ENCODE measurements at regions not wholly inside any gene's neighbourhood (a gene's known extent, or its start where the extent isn't known, plus 50 kb on each side); places are given as distances from the start of the nearest gene placed in this dataset.
A peak's percentile ranks its signal among the peaks of the same experiment; 100 is the strongest.

GRCh38 chr1:30294508-30294907 is 428.9 kb downstream of the MATN1 start:
- no peak for DNase-seq (ENCODE audit: low read depth, low spot score)

GRCh38 chr1:30292451-30292850 is 430.9 kb downstream of the MATN1 start:
- no peak for DNase-seq (ENCODE audit: low read depth, low spot score)

- DNase-seq (ENCODE audit: low read depth, low spot score): no peak
Observed at GRCh38 chr1:30291526-30291925, 431.9 kb downstream of the MATN1 start.

GRCh38 chr1:30290581-30290980 is 432.8 kb downstream of the MATN1 start:
- DNase-seq (ENCODE audit: low read depth, low spot score): no peak

- DNase-seq (ENCODE audit: low read depth, low spot score): no peak
Observed at GRCh38 chr1:30287976-30288375, 435.4 kb downstream of the MATN1 start.

GRCh38 chr1:30286988-30287839 is 436.2 kb downstream of the MATN1 start:
- DNase-seq (ENCODE audit: low read depth, low spot score): no peak

- DNase-seq (ENCODE audit: low read depth, low spot score): peak; percentile 10
Observed at GRCh38 chr1:30286241-30286987, 437.0 kb downstream of the MATN1 start.

- DNase-seq (ENCODE audit: low read depth, low spot score): no peak
Observed at GRCh38 chr1:30285501-30285932, 437.9 kb downstream of the MATN1 start.

GRCh38 chr1:30284728-30285475 is 438.5 kb downstream of the MATN1 start:
- no peak for DNase-seq (ENCODE audit: low read depth, low spot score)

- DNase-seq (ENCODE audit: low read depth, low spot score): no peak
Observed at GRCh38 chr1:30284226-30284625, 439.2 kb downstream of the MATN1 start.

- DNase-seq (ENCODE audit: low read depth, low spot score): no peak
Observed at GRCh38 chr1:30283199-30283962, 440.0 kb downstream of the MATN1 start.

- DNase-seq (ENCODE audit: low read depth, low spot score): no peak
Observed at GRCh38 chr1:30280572-30280971, 442.8 kb downstream of the MATN1 start.

- DNase-seq (ENCODE audit: low read depth, low spot score): no peak
Observed at GRCh38 chr1:30277911-30278310, 445.5 kb downstream of the MATN1 start.

GRCh38 chr1:30277415-30277814 is 446.0 kb downstream of the MATN1 start:
- DNase-seq (ENCODE audit: low read depth, low spot score): no peak

GRCh38 chr1:30275926-30276764 is 447.2 kb downstream of the MATN1 start:
- DNase-seq (ENCODE audit: low read depth, low spot score): no peak

GRCh38 chr1:30274976-30275621 is 448.3 kb downstream of the MATN1 start:
- no peak for DNase-seq (ENCODE audit: low read depth, low spot score)

- DNase-seq (ENCODE audit: low read depth, low spot score): no peak
Observed at GRCh38 chr1:30274173-30274970, 449.0 kb downstream of the MATN1 start.

GRCh38 chr1:30273456-30273855 is 449.9 kb downstream of the MATN1 start:
- no peak for DNase-seq (ENCODE audit: low read depth, low spot score)

GRCh38 chr1:30273021-30273325 is 450.4 kb downstream of the MATN1 start:
- DNase-seq (ENCODE audit: low read depth, low spot score): no peak
